HG02884 (cell line): ENCODE measurements at regions not wholly inside any gene's neighbourhood (a gene's known extent, or its start where the extent isn't known, plus 50 kb on each side); places are given as distances from the start of the nearest gene placed in this dataset.
"Not testable (repeated sequence)": the region's sequence is repeated elsewhere in the genome, so short reads cannot be mapped to it uniquely, and the experiment has no call there.

Experiments used
- ATAC-seq: cut with Tn5 transposase; IDR thresholded peaks from one replicate; pipeline ENCODE4 v1.9.1; 2021; ENCODE audit warnings: mild to moderate bottlenecking, moderate library complexity; ENCODE audit not compliant: unreplicated experiment

- ATAC-seq: no peak
These were observed 574.3 kb upstream of the PCDH20 start for GRCh38 chr13:61989978-61990377.

- no peak for ATAC-seq
These were observed 573.2 kb upstream of the PCDH20 start for GRCh38 chr13:61988810-61989209.

- ATAC-seq: no peak
These were observed 559.4 kb upstream of the PCDH20 start for GRCh38 chr13:61975001-61975400.

- no peak for ATAC-seq
These were observed 550.1 kb upstream of the PCDH20 start for GRCh38 chr13:61965756-61966155.

- no peak for ATAC-seq
These were observed 545.3 kb upstream of the PCDH20 start for GRCh38 chr13:61960981-61961380.

- no peak for ATAC-seq
These were observed 538.4 kb upstream of the PCDH20 start for GRCh38 chr13:61954092-61954491.

- ATAC-seq: no peak
These were observed 535.2 kb upstream of the PCDH20 start for GRCh38 chr13:61950828-61951227.

- ATAC-seq: no peak
These were observed 528.8 kb upstream of the PCDH20 start for GRCh38 chr13:61944329-61944929.

- ATAC-seq: no peak
These were observed 520.1 kb upstream of the PCDH20 start for GRCh38 chr13:61935710-61936109.

GRCh38 chr13:61927648-61928047 is 512.0 kb upstream of the PCDH20 start:
- ATAC-seq: no peak

GRCh38 chr13:61918841-61919240 is 503.2 kb upstream of the PCDH20 start:
- ATAC-seq: no peak

GRCh38 chr13:61916483-61916882 is 500.8 kb upstream of the PCDH20 start:
- ATAC-seq: no peak

- no peak for ATAC-seq
These were observed 497.5 kb upstream of the PCDH20 start for GRCh38 chr13:61913183-61913582.

GRCh38 chr13:61908906-61909615 is 493.4 kb upstream of the PCDH20 start:
- ATAC-seq: no peak

GRCh38 chr13:61905054-61905453 is 489.4 kb upstream of the PCDH20 start:
- ATAC-seq: no peak

- ATAC-seq: no peak
These were observed 486.4 kb upstream of the PCDH20 start for GRCh38 chr13:61901946-61902541.

GRCh38 chr13:61900033-61900432 is 484.4 kb upstream of the PCDH20 start:
- ATAC-seq: no peak

GRCh38 chr13:61898207-61898606 is 482.6 kb upstream of the PCDH20 start:
- ATAC-seq: no peak

- no peak for ATAC-seq
These were observed 475.8 kb upstream of the PCDH20 start for GRCh38 chr13:61891401-61891800.

GRCh38 chr13:61884830-61885229 is 469.2 kb upstream of the PCDH20 start:
- no peak for ATAC-seq

GRCh38 chr13:61880578-61881283 is 465.1 kb upstream of the PCDH20 start:
- peak; percentile 93 for ATAC-seq

- ATAC-seq: not testable (repeated sequence)
These were observed 462.9 kb upstream of the PCDH20 start for GRCh38 chr13:61878565-61878964.
